CD4-positive, alpha-beta T cell treated with Interleukin-4 for 4 hours (primary cell): ENCODE measurements at regions not wholly inside any gene's neighbourhood (a gene's known extent, or its start where the extent isn't known, plus 50 kb on each side); places are given as distances from the start of the nearest gene placed in this dataset.
"Not testable (repeated sequence)": the region's sequence is repeated elsewhere in the genome, so short reads cannot be mapped to it uniquely, and the experiment has no call there.

Experiments
- DNase-seq: peaks from one replicate; pipeline ENCODE4 v3.0.0-alpha.2; 2020

DNA sequence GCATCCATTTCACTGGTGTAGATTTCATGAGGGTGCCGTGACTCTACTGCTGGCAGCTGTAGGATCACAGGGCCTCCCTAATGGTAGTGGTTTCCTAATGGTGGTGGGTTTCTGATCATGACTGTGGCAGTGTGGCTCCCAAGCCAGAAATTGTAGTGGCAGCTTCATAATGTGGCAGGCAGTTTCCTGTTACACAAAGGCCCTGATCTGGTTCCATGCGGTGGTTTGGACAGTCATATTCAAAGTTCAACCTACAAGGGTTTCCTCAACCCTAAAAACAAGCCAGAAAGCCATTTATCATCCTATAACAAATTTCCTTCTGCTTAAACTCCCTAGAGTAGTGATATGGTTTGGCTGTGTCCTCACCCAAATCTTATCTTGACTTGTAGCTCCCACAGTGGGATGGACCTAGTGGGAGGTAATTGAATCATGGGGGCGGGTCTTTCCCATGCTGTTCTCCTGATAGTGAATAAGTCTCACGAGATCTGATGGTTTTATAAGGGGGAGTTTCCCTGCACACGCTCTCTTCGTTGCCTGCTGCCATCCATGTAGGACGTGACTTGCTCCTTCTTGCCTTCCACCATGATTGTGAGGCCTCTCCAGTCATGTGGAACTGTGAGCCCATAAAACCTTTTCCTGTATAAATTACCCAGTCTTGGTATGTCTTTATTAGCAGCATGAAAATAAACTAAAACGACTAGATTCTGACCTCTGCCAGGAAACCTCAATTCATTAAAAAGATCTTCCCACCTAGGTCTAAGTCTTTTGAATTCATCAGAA, 257.1 kb downstream of the EFCAB11 start:
- no peak for DNase-seq

DNA sequence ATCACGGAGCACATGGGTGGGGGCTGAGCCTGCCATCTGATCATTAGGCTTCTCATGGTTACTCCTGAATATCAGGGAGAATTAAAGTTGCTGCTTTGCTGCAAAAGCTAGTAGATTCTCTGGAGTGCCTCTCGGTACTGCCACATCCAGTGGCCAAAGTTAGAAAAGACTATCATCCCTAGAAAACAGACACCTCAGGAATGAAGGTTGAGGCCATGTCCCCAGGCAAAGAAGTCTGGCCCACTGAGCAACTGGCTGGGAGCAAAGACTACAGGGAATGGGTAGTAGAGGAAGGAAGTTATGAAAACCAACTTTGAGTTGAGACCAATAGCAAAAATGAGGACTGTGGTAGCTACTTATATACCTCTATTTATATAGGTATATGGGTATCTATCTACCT, 258.7 kb downstream of the EFCAB11 start:
- DNase-seq, result no peak

DNA sequence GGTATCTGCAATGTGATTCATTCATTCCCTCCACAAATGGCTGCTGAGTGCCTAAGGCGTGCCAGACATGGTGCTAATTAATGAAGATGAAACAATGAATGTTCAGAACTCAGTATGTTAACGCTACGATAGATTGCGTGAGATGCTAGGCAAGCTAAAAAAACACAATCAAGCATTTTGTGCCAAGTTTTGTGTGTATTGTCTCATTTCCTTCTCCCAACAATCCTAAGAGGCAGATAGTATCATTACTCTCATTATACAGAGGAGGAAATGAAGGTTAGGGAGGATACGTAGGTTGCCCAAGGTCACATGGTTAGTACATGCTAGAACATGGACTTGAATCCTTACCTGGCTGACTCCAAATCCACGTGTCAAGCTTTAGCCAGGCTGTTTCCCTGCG, 264.4 kb downstream of the EFCAB11 start:
- DNase-seq, result no peak

DNA sequence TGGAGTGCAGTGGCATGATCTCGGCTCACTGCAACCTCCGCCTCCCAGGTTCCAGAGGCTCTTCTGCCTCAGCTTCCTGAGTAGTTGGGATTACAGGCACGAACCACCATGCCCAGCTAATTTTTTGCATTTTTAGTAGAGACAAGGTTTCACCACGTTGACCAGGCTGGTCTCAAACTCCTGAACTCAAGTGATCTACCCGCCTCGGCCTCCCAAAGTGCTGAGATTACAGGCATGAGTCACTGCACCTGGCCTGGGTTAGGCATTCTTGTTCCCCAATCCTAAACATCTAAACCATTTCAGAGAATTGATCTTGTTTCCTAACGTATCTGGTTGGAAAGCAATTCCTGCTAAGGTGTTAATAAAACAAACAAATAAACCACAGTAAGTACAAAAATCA, 264.8 kb downstream of the EFCAB11 start:
- DNase-seq, result not testable (repeated sequence)

DNA sequence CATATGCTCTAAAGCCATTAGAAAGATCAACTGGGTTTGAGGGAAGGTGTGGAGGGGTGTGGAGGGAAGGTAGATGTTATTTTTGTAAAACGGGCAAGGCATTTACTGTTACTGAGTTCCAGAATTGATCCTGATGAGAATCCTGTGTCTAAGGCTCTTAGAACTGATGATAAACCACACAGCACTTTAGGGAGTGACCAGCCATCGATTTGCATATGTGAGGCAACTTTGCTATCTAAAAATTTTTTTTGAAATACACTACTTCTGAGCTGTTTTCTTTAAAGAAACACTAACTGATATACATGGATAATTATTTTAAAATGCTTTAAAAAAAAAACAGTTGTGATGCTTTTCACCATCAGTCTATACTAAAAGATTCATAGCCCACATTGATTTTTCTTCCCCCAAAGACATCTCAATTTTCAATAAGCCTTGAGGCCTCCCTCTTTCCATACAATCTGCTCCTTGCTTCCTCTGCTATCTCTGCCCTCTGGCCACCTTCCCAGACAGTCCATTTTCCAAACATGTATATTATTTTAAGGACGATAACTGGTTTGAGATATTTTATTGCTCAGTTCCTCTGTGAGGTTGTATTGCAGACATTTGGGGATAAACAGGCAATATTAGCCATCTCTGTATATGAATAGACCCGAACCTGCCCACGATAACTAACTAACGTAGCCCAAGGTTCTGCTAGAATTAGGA, 265.9 kb downstream of the EFCAB11 start:
- no peak for DNase-seq

DNA sequence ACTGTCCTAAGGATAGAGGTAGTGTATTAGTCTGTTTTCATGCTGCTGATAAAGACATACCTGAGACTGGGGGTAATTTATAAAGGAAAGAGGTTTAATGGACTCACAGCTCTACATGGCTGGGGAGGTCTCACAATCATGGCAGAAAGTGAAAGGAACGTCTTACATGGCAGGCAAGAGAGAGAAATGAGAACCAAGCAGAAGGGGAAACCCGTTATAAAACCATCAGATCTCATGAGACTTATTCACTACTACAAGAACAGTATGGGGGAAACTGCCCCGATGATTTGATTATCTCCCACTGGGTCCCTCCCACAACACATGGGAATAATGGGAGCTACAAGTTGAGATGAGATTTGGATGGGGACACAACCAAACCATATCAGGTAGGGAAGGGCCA, 267.4 kb downstream of the EFCAB11 start:
- not testable (repeated sequence) for DNase-seq

DNA sequence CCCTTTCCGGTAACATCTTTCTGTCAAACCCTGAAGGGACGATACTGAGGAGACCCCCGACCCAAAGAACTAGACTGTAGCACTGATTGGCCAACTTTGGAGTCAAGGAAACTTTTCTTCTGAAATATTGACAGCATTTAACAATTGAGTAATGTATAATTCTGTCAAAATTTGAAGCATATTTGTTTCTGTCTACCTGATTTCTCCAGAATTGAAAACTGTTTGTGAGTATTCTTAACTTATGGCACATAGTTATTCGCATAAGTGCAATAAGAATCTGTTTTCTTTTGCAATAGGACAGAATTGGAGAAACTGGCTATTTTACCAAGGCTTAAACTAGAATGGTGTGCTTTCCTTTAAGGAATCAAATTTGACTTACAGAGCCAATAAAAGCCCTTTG, 267.1 kb upstream of the FOXN3 start:
- DNase-seq, result no peak

DNA sequence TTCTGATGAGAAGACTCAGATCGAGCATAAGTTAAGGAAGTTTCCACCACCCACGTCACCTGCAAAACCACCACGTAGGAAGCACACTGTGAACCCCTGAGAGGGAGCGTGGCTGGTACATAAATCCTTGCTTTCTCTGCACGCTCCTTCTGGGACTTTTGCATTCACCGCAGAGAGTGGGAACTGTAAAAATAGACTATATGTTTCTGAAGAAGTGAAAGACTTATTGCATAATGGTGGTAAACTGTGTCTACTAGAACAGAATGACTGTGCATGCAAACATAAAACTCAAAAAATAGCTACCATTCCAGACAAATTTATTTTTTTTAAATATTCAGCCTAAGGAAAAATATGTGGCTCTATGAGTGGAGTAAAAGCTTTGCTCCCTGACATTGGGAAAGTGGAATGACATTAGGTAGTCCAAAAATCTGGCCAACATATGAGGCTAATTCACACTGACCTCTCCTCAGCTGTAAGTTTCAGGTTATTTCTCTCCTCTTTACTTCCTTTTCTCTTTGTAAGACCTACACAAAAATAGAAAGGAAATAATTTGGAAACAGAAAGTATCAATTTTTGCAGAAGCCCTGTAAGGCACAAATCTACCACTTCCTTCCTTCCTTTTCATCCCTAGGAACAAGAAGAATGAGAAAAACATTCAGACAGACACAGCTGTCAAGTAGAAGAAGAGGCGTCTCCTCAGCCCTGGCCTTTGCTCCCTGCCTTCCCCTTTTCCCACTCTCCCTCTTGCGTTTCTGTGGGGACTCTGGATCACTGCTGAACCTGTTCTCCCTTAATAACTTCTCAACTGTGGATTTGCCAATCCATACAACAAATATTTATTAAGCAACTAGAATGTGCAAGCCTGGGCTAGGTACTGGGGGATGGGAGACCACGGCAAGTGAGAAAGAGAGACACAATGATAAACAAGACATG, 264.3 kb upstream of the FOXN3 start:
- peak; percentile 29 for DNase-seq

DNA sequence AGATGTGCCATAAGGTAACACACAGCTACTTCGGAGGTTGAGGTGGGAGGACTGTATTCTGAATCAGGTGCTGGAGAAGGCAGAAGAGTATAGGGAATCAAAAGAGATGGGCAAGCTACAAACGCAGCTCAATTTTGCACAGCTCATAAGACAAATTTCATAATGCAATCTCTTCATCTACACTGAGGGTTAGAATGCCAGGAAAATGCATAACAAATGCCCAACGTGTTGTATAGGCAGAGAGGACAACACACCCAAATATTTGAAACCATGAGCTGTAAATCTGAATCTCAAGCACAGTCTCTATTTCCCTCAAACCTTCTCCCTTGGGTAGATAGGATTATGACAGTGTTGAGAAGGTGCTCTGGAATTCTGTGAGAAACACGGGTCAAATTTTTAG, 263.1 kb upstream of the FOXN3 start:
- no peak for DNase-seq

DNA sequence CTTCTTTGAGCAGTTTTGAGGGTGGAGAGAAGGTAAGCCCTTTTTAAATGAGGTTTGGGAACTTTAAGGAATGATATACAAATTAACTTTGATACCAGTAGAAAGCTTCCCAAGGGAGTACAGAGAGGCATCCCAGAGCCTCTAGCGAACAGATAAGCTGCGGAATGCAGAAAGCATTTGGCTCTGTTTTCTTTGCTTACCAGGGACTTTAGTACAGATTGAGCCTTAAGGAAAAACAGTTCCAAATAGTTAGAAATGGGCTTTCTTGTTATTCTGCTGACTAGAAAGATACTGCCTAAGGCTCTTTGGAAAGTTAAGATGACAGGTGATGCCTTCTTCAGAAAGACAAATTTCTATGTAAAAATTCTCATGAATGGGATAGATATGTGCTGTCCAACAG, 261.7 kb upstream of the FOXN3 start:
- DNase-seq, result no peak

DNA sequence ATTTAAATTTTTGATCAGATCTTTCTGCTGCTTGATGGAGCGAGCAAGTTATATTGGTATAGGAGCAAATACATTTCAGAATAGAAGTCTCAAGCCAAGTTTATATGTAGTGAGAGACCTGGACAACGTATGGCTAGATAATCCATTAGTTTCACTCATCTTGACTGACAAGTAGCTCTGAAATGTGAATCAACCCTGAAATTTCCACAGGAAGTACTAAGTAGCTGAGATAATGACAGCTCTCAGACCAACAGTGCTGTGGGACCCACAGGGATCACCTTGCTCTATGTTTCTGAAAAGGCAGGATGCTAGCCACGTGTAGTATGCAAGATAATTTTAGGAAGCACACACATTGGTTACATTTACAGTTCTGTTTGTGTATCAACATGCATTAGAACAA, 258.6 kb upstream of the FOXN3 start:
- DNase-seq, result no peak

DNA sequence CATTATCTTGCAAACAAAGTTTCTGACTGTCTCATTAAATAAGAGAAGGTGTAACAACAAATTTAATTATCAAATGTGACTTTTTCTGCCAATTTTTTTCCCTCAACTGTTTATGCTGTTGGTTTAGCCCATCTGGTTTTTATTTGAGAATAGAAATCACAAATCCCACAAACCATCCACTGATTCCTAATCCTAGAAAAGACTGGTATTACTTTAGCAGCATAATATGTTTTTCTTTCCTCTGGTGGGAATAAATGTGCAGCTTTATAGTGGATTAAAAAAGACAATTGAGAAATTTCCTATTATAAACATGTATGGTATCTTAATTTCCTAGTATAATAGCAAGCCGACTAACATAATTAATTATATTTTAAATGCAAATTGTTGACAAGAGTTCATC, 257.9 kb upstream of the FOXN3 start:
- DNase-seq, result no peak

DNA sequence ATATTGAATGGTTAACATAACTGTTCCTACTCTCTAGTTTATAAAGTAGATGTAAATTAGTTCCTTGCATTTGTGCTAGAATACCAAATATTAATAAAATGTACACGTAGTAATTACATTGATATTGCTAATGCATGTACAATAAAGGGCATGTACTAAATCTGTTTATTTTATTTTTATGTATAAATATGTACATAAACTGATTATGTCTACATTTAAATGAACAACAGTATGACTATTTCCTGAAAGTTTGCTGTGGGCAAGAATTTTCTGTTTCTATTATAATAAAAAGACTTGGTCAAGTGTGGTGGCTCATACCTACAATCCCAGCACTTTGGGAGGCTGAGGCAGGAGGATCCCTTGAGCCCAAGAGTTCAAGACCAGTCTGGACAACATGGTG, 257.2 kb upstream of the FOXN3 start:
- no peak for DNase-seq

DNA sequence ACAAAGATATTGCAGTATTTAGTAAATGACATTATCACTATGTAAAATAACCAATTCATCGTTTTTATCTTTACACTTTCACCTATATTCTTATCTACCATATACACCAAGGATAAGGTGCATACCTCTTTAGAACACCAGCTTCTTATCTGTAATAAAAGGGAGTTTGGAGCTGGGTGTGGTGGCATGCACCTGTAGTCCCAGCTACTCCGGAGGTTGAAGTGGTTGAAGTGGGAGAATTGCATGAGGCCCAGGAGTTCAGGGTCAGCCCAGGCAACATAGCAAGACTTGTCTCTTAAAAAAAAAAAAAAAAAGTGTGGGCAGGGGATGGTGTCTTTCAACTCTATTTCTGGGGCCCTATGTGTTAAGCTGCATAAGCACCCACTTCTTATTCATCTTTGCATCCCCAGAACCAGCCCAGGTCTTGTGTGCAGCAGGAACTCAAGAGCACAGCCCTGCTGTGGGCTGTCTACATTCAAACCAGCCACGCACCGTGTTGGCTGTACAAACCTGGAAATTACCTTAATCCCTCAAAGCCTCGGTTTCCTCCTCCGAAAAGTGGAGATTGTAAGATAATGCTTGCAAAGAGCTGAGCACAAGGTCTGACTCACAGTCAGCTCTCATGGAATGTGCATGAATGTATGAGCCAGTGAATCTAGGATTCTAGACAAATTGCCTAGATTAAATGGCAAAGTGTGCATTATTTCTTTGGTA, 256.6 kb upstream of the FOXN3 start:
- DNase-seq, result peak; percentile 51

DNA sequence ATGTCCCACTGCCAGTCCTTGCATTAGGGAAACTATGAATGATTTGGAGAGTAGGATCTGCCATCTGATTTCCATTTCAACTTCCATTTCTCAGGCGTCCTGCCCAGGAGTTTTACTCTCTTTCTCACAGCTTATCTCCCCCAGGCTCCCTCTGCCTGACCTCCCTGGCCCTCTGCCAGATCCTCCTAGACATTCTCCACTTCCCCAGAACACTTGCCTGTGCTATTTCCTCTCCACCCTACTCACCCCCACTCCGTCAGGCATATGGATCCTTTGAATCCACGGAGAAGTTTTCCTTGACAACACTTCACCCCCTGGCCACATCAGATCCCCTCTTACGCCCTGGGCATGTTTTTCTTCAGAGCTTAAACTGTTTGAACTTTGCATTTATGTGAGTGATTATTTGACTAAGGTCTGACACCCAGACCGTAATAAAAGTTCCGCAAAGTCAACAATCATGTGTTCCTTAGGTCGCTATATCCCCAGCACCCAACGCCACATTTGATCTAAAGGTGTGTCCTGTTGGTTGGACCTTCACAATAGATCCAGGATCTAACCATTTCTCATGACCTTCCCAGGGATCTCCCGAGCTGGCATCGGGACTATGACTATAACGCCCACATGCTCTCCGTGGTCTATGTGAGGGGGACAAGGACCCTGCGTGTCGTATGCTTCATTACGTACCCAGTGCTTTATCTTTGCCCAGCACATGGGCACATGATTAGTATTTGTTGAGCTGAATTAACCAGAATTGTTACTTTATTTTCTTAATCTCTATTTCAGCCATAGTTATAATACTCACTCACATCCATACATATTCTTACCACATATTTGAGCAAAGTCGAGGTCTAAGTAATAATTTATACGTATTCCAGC, 255.8 kb upstream of the FOXN3 start:
- no peak for DNase-seq

DNA sequence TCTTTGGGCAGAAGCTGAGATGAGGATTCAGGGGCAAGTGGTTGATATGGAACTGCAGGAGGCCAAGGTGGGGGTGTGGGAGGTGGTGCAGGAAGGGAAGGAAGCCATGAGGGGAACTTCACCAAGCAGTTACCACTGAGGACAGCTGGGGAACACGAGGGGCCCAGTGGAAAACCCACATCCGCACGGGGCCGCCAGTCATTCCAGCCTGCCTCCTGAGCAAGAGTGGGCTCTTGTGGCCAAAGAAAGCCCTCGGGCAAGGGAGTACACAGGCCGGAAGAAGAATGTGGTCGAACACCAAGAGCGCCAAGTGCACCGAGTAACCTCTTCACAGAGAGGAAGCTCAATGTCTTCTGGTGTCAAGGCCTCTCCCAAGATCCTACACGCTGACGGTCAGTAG, 252.2 kb upstream of the FOXN3 start:
- no peak for DNase-seq

DNA sequence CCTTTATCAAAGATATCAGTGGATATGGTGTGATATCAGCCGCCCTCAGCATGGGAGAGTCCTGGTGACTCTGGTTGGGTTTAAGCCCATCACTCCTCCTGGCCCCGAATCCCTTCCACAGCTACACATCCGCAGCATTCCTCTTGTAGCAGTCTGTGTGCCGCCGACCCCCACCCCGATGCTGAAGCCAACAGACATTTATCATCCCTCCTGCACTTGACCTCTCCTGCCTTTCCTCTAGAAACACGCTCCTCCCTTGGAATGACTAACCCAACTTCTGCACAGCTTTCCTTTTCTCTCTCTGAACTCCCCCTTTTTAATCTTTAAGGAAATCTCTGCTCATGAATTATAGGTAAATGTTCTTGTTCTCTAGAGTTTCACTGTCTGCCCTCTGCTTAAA, 250.9 kb upstream of the FOXN3 start:
- DNase-seq, result no peak

DNA sequence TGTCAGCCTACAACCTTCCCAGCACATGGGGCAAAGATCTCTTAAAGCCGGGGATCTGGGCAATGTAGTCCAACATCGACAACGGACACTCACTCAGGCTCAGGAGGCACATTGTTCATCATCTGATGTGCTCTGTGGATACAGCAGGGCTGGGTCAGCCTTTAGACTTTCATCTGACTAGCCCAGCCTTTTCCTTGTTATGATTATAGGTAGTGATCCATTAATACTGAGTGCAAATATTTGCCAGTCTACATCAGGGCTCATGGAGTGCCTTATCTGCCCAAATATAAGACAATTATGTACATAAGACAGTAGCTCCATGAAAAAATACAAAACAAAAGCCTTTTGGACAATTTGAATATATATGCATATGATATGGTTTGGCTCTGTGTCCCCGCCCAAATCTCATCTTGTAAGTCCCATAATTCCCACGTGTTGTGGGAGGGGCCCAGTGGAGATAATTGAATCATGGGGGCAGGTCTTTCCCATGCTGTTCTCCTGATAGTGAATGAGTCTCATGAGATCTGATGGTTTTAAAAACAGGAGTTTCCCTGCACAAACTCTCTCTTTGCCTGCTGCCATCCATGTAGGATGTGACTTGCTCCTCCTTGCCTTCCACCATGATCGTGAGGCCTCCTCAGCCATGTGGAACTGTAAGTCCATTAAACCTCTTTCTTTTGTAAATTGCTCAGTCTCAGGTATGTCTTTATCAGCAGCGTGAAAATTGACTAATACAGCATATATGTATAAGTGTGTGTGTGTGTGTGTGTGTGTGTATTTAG, 248.5 kb upstream of the FOXN3 start:
- not testable (repeated sequence) for DNase-seq

DNA sequence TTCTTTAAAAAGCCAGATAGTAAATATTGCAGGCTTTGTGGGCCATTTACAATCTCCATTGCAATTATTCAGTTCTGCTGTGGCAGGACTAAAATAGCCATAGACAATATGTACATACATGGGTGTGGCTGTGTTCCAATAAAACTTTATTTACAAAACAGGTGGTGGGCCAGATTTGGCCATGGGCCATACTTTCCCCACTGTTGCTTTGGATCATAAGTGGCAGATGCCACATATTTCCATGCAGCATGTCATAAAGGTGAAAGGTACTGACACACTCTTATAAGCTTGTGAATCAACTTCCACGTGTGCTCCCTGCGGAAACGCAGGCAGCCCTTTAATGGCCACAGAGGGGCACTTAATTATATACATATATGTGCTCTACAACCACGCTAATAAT, 244.4 kb upstream of the FOXN3 start:
- no peak for DNase-seq

DNA sequence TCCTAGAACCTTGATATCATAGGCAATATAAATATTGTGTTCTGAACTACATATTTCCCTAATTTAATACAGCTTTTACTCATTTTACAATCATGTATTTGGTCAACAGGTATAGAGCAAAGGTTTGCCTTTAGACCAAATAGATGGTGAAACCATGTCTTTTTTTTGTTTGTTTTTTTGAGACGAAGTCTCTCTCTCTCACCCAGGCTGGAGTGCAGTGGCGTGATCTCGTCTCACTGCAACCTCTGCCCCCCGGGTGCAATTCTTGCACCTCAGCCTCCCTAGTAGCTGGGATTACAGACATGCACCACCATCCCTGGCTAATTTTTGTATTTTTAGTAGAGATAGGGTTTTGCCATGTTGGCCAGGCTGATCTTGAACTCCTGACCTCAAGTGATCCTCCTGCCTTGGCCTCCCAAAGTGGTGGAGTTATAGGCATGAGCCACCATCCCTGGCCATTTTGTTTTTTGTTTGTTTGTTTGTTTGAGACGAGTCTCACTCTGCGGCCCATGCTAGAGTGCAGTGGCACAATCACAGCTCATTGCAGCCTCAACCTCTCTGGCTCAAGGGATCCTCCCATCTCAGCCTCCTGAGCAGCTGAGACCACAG, 243.7 kb upstream of the FOXN3 start:
- not testable (repeated sequence) for DNase-seq

DNA sequence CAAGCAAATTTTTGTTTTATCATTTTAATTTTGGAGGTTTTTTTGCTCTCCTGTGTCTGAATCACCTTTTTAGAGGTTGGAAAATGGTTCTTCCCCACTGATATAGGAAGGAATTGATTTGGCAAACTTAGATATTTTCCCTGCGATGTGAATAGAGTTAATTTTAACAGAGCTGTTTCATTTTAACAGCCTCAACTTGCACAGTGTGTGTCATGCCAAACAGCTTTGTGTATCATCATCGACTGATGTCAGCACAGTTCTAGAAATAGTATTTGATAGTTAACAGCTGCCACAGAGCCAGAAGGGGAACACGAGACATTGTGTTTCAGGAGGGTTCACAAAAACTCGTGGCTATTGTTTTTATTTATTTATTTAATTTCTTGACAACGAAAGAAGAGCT, 243.1 kb upstream of the FOXN3 start:
- DNase-seq, result no peak
